22Rv1 (cell line): ENCODE measurements at regions not wholly inside any gene's neighbourhood (a gene's known extent, or its start where the extent isn't known, plus 50 kb on each side); places are given as distances from the start of the nearest gene placed in this dataset.

Source experiments
- CTCF ChIP-seq: fragments of 450-650 bp; IDR thresholded peaks from 2 replicates; pipeline ENCODE4 v1.5.1; 2017; ENCODE audit warnings: mild to moderate bottlenecking
- ZFX ChIP-seq: fragments of 450-650 bp; IDR thresholded peaks from 2 replicates; pipeline ENCODE4 v1.6.1; 2017; ENCODE audit warnings: antibody characterized with exemption, borderline replicate concordance

DNA sequence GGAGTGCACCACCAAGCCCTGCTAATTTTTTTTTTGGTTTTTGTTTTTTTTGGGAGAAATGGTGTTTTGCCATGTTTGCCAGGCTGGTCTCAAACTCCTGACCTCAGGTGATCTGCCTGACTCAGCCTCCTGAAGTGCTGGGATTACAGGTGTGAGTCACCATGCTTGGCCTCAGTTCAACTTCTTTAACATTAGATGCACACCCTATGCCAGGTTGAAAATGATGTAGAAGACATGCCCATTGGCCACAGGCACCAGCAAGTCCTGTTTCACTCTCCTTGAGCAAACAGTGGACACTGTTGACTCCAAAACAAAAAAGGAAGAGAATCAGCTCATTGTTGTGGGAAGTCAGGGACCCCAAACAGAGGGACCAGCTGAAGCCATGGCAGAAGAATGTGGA is 1205.3 kb downstream of the REEP3 start:
- no peak for TF ChIP-seq CTCF
- TF ChIP-seq ZFX = no peak
